GM23338 (cell line): ENCODE measurements at regions not wholly inside any gene's neighbourhood (a gene's known extent, or its start where the extent isn't known, plus 50 kb on each side); places are given as distances from the start of the nearest gene placed in this dataset.

Experiments
- CREB1 ChIP-seq: fragments of 250-450 bp; sonication (Bioruptor Pico); IDR thresholded peaks from 2 replicates; pipeline ENCODE4 v1.5.0; 2020; ENCODE audit warnings: low read depth, mild to moderate bottlenecking, moderate library complexity
- CTCF ChIP-seq, 2 experiments: fragments of 200-600 bp in 1 of 2; sonication (generic) in 1 of 2; conservative IDR thresholded peaks; 2 replicates each; pipeline versions ENCODE4 v1.5.1 to v1.6.1; 2016 to 2017; ENCODE audit warnings: antibody characterized with exemption in 2 of 2, low read depth in 2 of 2, mild to moderate bottlenecking in 2 of 2, moderate library complexity in 1 of 2
- EZH2 ChIP-seq: fragments of 200-600 bp; sonication (generic); IDR thresholded peaks from one replicate; pipeline ENCODE4 v1.8.0; 2017; ENCODE audit warnings: antibody characterized with exemption, mild to moderate bottlenecking, low read depth; ENCODE audit not compliant: unreplicated experiment
- EZH2phosphoT487 ChIP-seq: fragments of 200-600 bp; sonication (generic); IDR thresholded peaks from one replicate; pipeline ENCODE4 v1.8.1; 2018; ENCODE audit warnings: antibody characterized with exemption; ENCODE audit not compliant: unreplicated experiment
- JUNB ChIP-seq: IDR thresholded peaks from one replicate; pipeline ENCODE4 v1.6.1; 2016; ENCODE audit warnings: antibody characterized with exemption; ENCODE audit not compliant: unreplicated experiment
- NANOG ChIP-seq: IDR thresholded peaks from 2 replicates; pipeline ENCODE4 v1.6.1; 2016; ENCODE audit warnings: antibody characterized with exemption, borderline replicate concordance
- POLR2AphosphoS5 ChIP-seq: IDR thresholded peaks from 2 replicates; pipeline ENCODE4 v1.6.1; 2016; ENCODE audit warnings: antibody characterized with exemption, low read depth
- ZNF114 ChIP-seq: fragments of 250-450 bp; sonication (Bioruptor Pico); IDR thresholded peaks from 2 replicates; pipeline ENCODE4 v1.5.0; 2020; ENCODE audit warnings: mild to moderate bottlenecking, moderate library complexity
- TF ChIP-seq, protein P1 (sequence below): IDR thresholded peaks from 2 replicates; pipeline ENCODE4 v1.6.1; 2016; ENCODE audit warnings: antibody characterized with exemption
- TF ChIP-seq, protein P2 (sequence below): IDR thresholded peaks from one replicate; pipeline ENCODE4 v1.6.1; 2018; ENCODE audit warnings: antibody characterized with exemption; ENCODE audit not compliant: unreplicated experiment

DNA sequence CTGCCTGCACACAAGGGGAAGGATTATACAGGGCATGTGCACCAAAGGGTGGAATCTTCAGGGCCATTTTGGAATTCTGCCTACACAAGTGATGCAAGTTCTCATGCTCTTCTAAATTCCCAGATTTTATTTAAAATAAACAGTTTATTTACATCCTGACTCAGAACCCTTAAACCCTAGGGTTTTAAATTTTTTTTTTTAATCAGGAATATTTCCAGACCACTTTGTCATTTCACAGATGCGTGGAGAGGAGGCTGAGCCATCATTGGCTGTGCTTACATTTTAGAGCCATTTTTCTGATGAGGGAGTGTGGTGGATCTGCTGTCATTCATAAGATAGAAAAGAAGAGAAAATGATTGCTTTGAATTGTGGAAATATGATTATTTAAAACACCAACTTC lies 65.2 kb upstream of the MNS1 start:
- TF ChIP-seq, protein P1, sequence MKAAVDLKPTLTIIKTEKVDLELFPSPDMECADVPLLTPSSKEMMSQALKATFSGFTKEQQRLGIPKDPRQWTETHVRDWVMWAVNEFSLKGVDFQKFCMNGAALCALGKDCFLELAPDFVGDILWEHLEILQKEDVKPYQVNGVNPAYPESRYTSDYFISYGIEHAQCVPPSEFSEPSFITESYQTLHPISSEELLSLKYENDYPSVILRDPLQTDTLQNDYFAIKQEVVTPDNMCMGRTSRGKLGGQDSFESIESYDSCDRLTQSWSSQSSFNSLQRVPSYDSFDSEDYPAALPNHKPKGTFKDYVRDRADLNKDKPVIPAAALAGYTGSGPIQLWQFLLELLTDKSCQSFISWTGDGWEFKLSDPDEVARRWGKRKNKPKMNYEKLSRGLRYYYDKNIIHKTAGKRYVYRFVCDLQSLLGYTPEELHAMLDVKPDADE, result no peak
- TF ChIP-seq CTCF (conservative IDR thresholded peaks at IDR 0.05; ENCODE audit: low read depth in 2 of 2), result no peak
- TF ChIP-seq, protein P2, sequence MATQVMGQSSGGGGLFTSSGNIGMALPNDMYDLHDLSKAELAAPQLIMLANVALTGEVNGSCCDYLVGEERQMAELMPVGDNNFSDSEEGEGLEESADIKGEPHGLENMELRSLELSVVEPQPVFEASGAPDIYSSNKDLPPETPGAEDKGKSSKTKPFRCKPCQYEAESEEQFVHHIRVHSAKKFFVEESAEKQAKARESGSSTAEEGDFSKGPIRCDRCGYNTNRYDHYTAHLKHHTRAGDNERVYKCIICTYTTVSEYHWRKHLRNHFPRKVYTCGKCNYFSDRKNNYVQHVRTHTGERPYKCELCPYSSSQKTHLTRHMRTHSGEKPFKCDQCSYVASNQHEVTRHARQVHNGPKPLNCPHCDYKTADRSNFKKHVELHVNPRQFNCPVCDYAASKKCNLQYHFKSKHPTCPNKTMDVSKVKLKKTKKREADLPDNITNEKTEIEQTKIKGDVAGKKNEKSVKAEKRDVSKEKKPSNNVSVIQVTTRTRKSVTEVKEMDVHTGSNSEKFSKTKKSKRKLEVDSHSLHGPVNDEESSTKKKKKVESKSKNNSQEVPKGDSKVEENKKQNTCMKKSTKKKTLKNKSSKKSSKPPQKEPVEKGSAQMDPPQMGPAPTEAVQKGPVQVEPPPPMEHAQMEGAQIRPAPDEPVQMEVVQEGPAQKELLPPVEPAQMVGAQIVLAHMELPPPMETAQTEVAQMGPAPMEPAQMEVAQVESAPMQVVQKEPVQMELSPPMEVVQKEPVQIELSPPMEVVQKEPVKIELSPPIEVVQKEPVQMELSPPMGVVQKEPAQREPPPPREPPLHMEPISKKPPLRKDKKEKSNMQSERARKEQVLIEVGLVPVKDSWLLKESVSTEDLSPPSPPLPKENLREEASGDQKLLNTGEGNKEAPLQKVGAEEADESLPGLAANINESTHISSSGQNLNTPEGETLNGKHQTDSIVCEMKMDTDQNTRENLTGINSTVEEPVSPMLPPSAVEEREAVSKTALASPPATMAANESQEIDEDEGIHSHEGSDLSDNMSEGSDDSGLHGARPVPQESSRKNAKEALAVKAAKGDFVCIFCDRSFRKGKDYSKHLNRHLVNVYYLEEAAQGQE, result no peak
- no peak for TF ChIP-seq POLR2AphosphoS5
- TF ChIP-seq EZH2, result no peak
- no peak for TF ChIP-seq JUNB
- TF ChIP-seq EZH2phosphoT487, result no peak
- no peak for TF ChIP-seq CREB1
- TF ChIP-seq ZNF114 (CRISPR knock-in tag), result no peak
- no peak for TF ChIP-seq NANOG
